ENCODE measurements at regions not wholly inside any gene's neighbourhood (a gene's known extent, or its start where the extent isn't known, plus 50 kb on each side); places are given as distances from the start of the nearest gene placed in this dataset.
"Not testable (repeated sequence)": the region's sequence is repeated elsewhere in the genome, so short reads cannot be mapped to it uniquely, and the experiment has no call there.

GRCh38 chr6:134666125-134666524, 283.8 kb downstream of the ALDH8A1 start:
- peaks cover 0 to 50% (median 8%) of the 10 kb centered on the region in 10 experiments; a peak in 15 of 20 replicates for H3K4me1 ChIP-seq
- TF ChIP-seq Cebpa-rat (IDR thresholded peaks at IDR 0.05) = no peak
- H3K4me3 ChIP-seq = no peak overlapping the region
- H3K36me3 ChIP-seq = no peaks in the 10 kb centered on the region
- H3K9me3 ChIP-seq (replicated peaks in 1 of 11) = peaks cover 0 to 7% (median 0%) of the 10 kb centered on the region in 11 experiments; a peak in 1 of 22 replicates
- H4K20me1 ChIP-seq = no peaks in the 10 kb centered on the region
- peak overlapping the region in 2 of 11 experiments; percentile 2 to 30; a peak in 1 of 22 replicates for H3K27ac ChIP-seq
- no peaks in the 10 kb centered on the region for H3K27me3 ChIP-seq
- H3K4me2 ChIP-seq = peak overlapping the region in 4 of 11 experiments; percentile 21 to 69 (median 39); a peak in 5 of 22 replicates
- no peak overlapping the region for H3K9ac ChIP-seq

- H3K4me1 ChIP-seq = peaks cover 0 to 50% (median 8%) of the 10 kb centered on the region in 10 experiments; a peak in 15 of 20 replicates
- H3K9me3 ChIP-seq (replicated peaks in 1 of 11) = peaks cover 0 to 7% (median 0%) of the 10 kb centered on the region in 11 experiments; a peak in 1 of 22 replicates
- H3K4me3 ChIP-seq = no peak overlapping the region
- no peaks in the 10 kb centered on the region for H3K27me3 ChIP-seq
- H3K36me3 ChIP-seq = no peaks in the 10 kb centered on the region
- no peak overlapping the region for H3K9ac ChIP-seq
- no peak overlapping the region for H3K27ac ChIP-seq
- TF ChIP-seq Cebpa-rat (IDR thresholded peaks at IDR 0.05) = no peak
- H4K20me1 ChIP-seq = no peaks in the 10 kb centered on the region
- H3K4me2 ChIP-seq = no peak overlapping the region; a peak in 1 of 22 replicates
Measured at GRCh38 chr6:134665029-134665723, 284.7 kb downstream of the ALDH8A1 start.

GRCh38 chr6:134663800-134664535, 285.9 kb downstream of the ALDH8A1 start:
- Histone ChIP-seq H3K9ac (no peak overlapping the region), H3K4me1 (peaks cover 0 to 50% (median 8%) of the 10 kb centered on the region in 10 experiments; a peak in 15 of 20 replicates), H3K27ac (no peak overlapping the region), H3K9me3 (replicated peaks in 1 of 11) (peaks cover 0 to 7% (median 0%) of the 10 kb centered on the region in 11 experiments; a peak in 1 of 22 replicates), H3K4me3 (no peak overlapping the region), H4K20me1 (no peaks in the 10 kb centered on the region), H3K27me3 (no peaks in the 10 kb centered on the region), H3K36me3 (no peaks in the 10 kb centered on the region), H3K4me2 (0 out of 22 replicates have a peak overlapping the region, but pooled peaks of 1 of the 11 experiments have one; percentile 51)
- TF ChIP-seq Cebpa-rat (IDR thresholded peaks at IDR 0.05) = no peak

- Histone ChIP-seq H3K4me3 (no peak overlapping the region), H3K27ac (no peak overlapping the region), H3K9me3 (replicated peaks in 1 of 11) (peaks cover 0 to 7% (median 0%) of the 10 kb centered on the region in 11 experiments; a peak in 1 of 22 replicates), H3K9ac (no peak overlapping the region), H3K27me3 (no peaks in the 10 kb centered on the region), H3K36me3 (no peaks in the 10 kb centered on the region), H3K4me1 (peaks cover 0 to 50% (median 8%) of the 10 kb centered on the region in 10 experiments; a peak in 15 of 20 replicates), H4K20me1 (no peaks in the 10 kb centered on the region), H3K4me2 (peak overlapping the region in 1 of 11 experiments; percentile 51; a peak in 1 of 22 replicates)
- TF ChIP-seq Cebpa-rat (IDR thresholded peaks at IDR 0.05) = no peak
Measured at GRCh38 chr6:134663356-134663755, 286.5 kb downstream of the ALDH8A1 start.

- H3K9ac ChIP-seq = no peak overlapping the region
- no peak for TF ChIP-seq Cebpa-rat (IDR thresholded peaks at IDR 0.05)
- peak overlapping the region in 1 of 11 experiments; percentile 7; a peak in 1 of 22 replicates for H3K27ac ChIP-seq
- no peaks in the 10 kb centered on the region for H4K20me1 ChIP-seq
- no peak overlapping the region for H3K4me3 ChIP-seq
- H3K36me3 ChIP-seq = no peaks in the 10 kb centered on the region
- peaks cover 0 to 7% (median 0%) of the 10 kb centered on the region in 11 experiments; a peak in 1 of 22 replicates for H3K9me3 ChIP-seq (replicated peaks in 1 of 11)
- H3K4me1 ChIP-seq = peaks cover 0 to 48% (median 8%) of the 10 kb centered on the region in 10 experiments; a peak in 15 of 20 replicates
- H3K27me3 ChIP-seq = no peaks in the 10 kb centered on the region
- H3K4me2 ChIP-seq = peak overlapping the region in 9 of 11 experiments; percentile 28 to 62 (median 40); a peak in 13 of 22 replicates
Measured at GRCh38 chr6:134662077-134662700, 287.7 kb downstream of the ALDH8A1 start.

- not testable (repeated sequence) for H4K20me1 ChIP-seq; H3K27ac ChIP-seq; H3K36me3 ChIP-seq; H3K9me3 ChIP-seq (replicated peaks in 1 of 11); H3K9ac ChIP-seq; H3K27me3 ChIP-seq; H3K4me2 ChIP-seq; H3K4me3 ChIP-seq
- H3K4me1 ChIP-seq = peaks cover 0 to 38% (median 12%) of the 10 kb centered on the region in 10 experiments; a peak in 17 of 20 replicates
Measured at GRCh38 chr6:134659885-134660284, 290.0 kb downstream of the ALDH8A1 start.

DNA sequence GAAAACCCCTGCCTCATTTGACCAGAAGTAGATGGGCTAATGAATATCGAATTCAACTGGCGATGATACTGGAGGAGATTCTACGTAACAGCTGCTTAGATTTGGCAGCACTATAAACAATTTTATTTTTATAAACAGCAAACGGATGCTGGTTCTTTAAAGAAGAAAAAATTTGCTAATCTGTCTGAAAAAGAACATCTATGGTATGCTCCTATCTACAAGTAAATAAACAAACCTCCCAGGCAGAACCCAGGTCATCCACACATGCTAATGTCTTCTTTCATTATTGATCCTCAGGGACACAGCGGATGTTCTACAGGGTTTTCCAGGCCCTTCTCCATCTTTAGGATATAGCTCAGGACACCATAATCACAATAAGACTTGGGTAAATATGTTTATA, 291.3 kb downstream of the ALDH8A1 start:
- Histone ChIP-seq H4K20me1 (no peaks in the 10 kb centered on the region), H3K9ac (no peak overlapping the region), H3K4me3 (no peak overlapping the region), H3K9me3 (replicated peaks in 1 of 11) (no peaks in the 10 kb centered on the region), H3K4me2 (no peak overlapping the region), H3K27me3 (no peaks in the 10 kb centered on the region), H3K36me3 (no peaks in the 10 kb centered on the region), H3K4me1 (peaks cover 0 to 46% (median 16%) of the 10 kb centered on the region in 10 experiments; a peak in 17 of 20 replicates), H3K27ac (no peak overlapping the region)
- no peak for TF ChIP-seq Cebpa-rat (IDR thresholded peaks at IDR 0.05)

GRCh38 chr6:134657751-134658527, 292.0 kb downstream of the ALDH8A1 start:
- H3K27ac ChIP-seq = no peak overlapping the region
- no peak overlapping the region for H3K9ac ChIP-seq
- H3K4me3 ChIP-seq = no peak overlapping the region
- peaks cover 0 to 39% (median 16%) of the 10 kb centered on the region in 10 experiments; a peak in 17 of 20 replicates for H3K4me1 ChIP-seq
- no peak overlapping the region for H3K4me2 ChIP-seq
- H4K20me1 ChIP-seq = no peaks in the 10 kb centered on the region
- H3K9me3 ChIP-seq (replicated peaks in 1 of 11) = no peaks in the 10 kb centered on the region
- TF ChIP-seq Cebpa-rat (IDR thresholded peaks at IDR 0.05) = no peak
- no peaks in the 10 kb centered on the region for H3K36me3 ChIP-seq
- H3K27me3 ChIP-seq = no peaks in the 10 kb centered on the region
